SU-DHL-6 (cell line): ENCODE measurements at regions not wholly inside any gene's neighbourhood (a gene's known extent, or its start where the extent isn't known, plus 50 kb on each side); places are given as distances from the start of the nearest gene placed in this dataset.
"Not testable (repeated sequence)": the region's sequence is repeated elsewhere in the genome, so short reads cannot be mapped to it uniquely, and the experiment has no call there.

Experiments used
- CTCF ChIP-seq: fragments of 200-600 bp; sonication (generic); IDR thresholded peaks from one replicate; pipeline ENCODE4 v1.5.1; 2017; ENCODE audit warnings: antibody characterized with exemption, mild to moderate bottlenecking, low read length, moderate library complexity; ENCODE audit not compliant: insufficient read depth, poor library complexity, severe bottlenecking
- EZH2phosphoT487 ChIP-seq: fragments of 200-600 bp; sonication (generic), shearing (Covaris generic); conservative IDR thresholded peaks from 2 replicates; pipeline ENCODE4 v1.6.1; 2018; ENCODE audit warnings: mild to moderate bottlenecking, antibody characterized with exemption, low read length, moderate library complexity, mixed read lengths

- TF ChIP-seq EZH2phosphoT487, CTCF: not testable (repeated sequence)
These were observed 89.0 kb upstream of the RANBP6 start for GRCh38 chr9:6104406-6104805.
